Smooth muscle cell (in vitro differentiated cells): ENCODE measurements at regions not wholly inside any gene's neighbourhood (a gene's known extent, or its start where the extent isn't known, plus 50 kb on each side); places are given as distances from the start of the nearest gene placed in this dataset.

Experiments used
- DNase-seq: peaks from one replicate; lab custom pipeline; 2025; ENCODE audit not compliant: unreplicated experiment; lab: John Stamatoyannopoulos, UW
- H2AFZ ChIP-seq: fragments of 200-600 bp; sonication (generic); 2 replicates; pipeline ENCODE4 v1.6.0; 2016; ENCODE audit warnings: antibody characterized with exemption, low read depth, mild to moderate bottlenecking
- H3F3A ChIP-seq: fragments of 200-600 bp; sonication (generic); 2 replicates; pipeline ENCODE4 v1.6.0; 2017; ENCODE audit warnings: antibody characterized with exemption, low read depth
- H3K27ac ChIP-seq: fragments of 200-600 bp; sonication (generic); 2 replicates; pipeline ENCODE4 v1.5.1; 2016; ENCODE audit warnings: low read depth, mild to moderate bottlenecking
- H3K27me3 ChIP-seq: fragments of 200-600 bp; sonication (generic); 2 replicates; pipeline ENCODE4 v1.6.1; 2016; ENCODE audit warnings: low read depth, mild to moderate bottlenecking
- H3K36me3 ChIP-seq: fragments of 200-600 bp; sonication (generic); 2 replicates; pipeline ENCODE4 v1.5.1; 2016; ENCODE audit warnings: low read depth
- H3K4me1 ChIP-seq: fragments of 200-600 bp; sonication (generic); 2 replicates; pipeline ENCODE4 v1.5.1; 2016; ENCODE audit warnings: low read depth
- H3K4me2 ChIP-seq: fragments of 200-600 bp; sonication (generic); 2 replicates; pipeline ENCODE4 v1.6.0; 2016; ENCODE audit warnings: mild to moderate bottlenecking
- H3K4me3 ChIP-seq: fragments of 200-600 bp; sonication (generic); 2 replicates; pipeline ENCODE4 v1.5.1; 2016; ENCODE audit warnings: mild to moderate bottlenecking
- H3K79me2 ChIP-seq: fragments of 200-600 bp; sonication (generic); 2 replicates; pipeline ENCODE4 v1.6.0; 2016; ENCODE audit warnings: low read depth, mild to moderate bottlenecking
- H3K9ac ChIP-seq: fragments of 200-600 bp; sonication (generic); 2 replicates; pipeline ENCODE4 v1.6.0; 2016; ENCODE audit warnings: low read depth
- H3K9me3 ChIP-seq: fragments of 200-600 bp; sonication (generic); replicated peaks from 2 replicates; pipeline ENCODE4 v1.5.1; 2016; ENCODE audit warnings: low read depth
- H4K20me1 ChIP-seq: fragments of 200-600 bp; sonication (generic); 2 replicates; pipeline ENCODE4 v1.6.0; 2016; ENCODE audit warnings: low read depth
- WGBS: methylation state at CpG from one replicate; pipeline ENCODE4 v1.1.7; 2016; ENCODE audit warnings: low lambda C conversion rate; 5-methylcytosine and 5-hydroxymethylcytosine counted together
- TF ChIP-seq, protein P1 (sequence below): fragments of 200-600 bp; sonication (generic); IDR thresholded peaks from 2 replicates; pipeline ENCODE4 v1.5.1; 2017; ENCODE audit warnings: borderline replicate concordance, mild to moderate bottlenecking, antibody characterized with exemption; ENCODE audit not compliant: insufficient read depth, poor library complexity, severe bottlenecking

DNA sequence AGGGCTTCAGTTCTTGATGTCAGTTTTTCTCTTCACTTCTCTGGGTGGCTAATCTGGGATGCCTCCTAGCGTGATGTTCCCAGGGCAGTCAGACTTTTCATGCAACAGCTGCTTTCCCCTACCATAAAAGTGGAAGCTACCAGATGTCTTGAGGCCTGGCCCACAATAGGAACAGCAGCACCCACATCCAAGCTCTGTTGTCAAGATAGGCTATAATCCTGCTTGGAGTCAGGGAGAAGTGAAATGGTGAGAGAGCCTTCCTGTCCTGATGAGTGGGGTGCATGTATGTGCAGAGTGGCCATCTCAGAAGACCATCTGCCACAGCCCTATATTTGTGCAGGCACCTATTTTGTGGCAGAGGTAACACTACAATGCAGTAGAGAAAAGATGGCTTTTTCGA, 108.0 kb downstream of the HTR5A start:
- H3K9me3 ChIP-seq: no peaks in the 10 kb centered on the region
- H3K36me3 ChIP-seq: no peaks in the 10 kb centered on the region
- no peak overlapping the region for H3K4me3 ChIP-seq
- H3F3A ChIP-seq: no peaks in the 10 kb centered on the region
- H2AFZ ChIP-seq: no peak overlapping the region
- no peak overlapping the region for H3K4me2 ChIP-seq
- H3K4me1 ChIP-seq: no peaks in the 10 kb centered on the region
- H4K20me1 ChIP-seq: no peaks in the 10 kb centered on the region
- no peaks in the 10 kb centered on the region for H3K27me3 ChIP-seq
- H3K27ac ChIP-seq: no peak overlapping the region
- TF ChIP-seq, protein P1, sequence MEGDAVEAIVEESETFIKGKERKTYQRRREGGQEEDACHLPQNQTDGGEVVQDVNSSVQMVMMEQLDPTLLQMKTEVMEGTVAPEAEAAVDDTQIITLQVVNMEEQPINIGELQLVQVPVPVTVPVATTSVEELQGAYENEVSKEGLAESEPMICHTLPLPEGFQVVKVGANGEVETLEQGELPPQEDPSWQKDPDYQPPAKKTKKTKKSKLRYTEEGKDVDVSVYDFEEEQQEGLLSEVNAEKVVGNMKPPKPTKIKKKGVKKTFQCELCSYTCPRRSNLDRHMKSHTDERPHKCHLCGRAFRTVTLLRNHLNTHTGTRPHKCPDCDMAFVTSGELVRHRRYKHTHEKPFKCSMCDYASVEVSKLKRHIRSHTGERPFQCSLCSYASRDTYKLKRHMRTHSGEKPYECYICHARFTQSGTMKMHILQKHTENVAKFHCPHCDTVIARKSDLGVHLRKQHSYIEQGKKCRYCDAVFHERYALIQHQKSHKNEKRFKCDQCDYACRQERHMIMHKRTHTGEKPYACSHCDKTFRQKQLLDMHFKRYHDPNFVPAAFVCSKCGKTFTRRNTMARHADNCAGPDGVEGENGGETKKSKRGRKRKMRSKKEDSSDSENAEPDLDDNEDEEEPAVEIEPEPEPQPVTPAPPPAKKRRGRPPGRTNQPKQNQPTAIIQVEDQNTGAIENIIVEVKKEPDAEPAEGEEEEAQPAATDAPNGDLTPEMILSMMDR: no peak
- DNase-seq: no peak
- WGBS: 81% methylated on average over 2 of the region's 2 CpGs
- no peak overlapping the region for H3K9ac ChIP-seq
- H3K79me2 ChIP-seq: no peaks in the 10 kb centered on the region

DNA sequence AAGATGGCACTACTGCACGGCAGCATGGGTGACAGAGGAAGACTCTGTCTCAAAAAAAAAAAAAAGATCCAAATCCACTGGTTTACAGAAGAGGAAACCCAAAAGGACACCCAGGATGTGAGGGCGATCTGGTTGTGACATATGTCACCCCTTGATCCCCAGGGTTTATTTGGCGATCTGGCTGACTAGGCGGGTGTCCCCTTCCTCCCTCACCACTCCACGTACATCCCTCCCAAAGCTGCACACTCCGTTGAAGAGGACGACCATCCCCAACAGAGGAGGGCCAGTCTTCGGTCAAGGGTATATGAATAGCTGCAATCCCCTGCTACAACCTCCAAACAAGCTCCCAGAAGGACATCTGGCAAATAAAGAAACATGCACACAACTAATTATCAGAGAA, 111.6 kb downstream of the HTR5A start:
- TF ChIP-seq, protein P1: no peak
- WGBS: 84% methylated on average over 8 of the region's 8 CpGs
- Histone ChIP-seq H3K27me3 (no peaks in the 10 kb centered on the region), H2AFZ (no peak overlapping the region), H3K4me1 (no peaks in the 10 kb centered on the region), H3K36me3 (no peaks in the 10 kb centered on the region), H3K9me3 (peaks cover 10% of the 10 kb centered on the region), H4K20me1 (no peaks in the 10 kb centered on the region), H3K4me2 (no peak overlapping the region), H3K27ac (no peak overlapping the region), H3K79me2 (no peaks in the 10 kb centered on the region), H3F3A (no peaks in the 10 kb centered on the region), H3K9ac (no peak overlapping the region), H3K4me3 (no peak overlapping the region)
- DNase-seq: no peak

DNA sequence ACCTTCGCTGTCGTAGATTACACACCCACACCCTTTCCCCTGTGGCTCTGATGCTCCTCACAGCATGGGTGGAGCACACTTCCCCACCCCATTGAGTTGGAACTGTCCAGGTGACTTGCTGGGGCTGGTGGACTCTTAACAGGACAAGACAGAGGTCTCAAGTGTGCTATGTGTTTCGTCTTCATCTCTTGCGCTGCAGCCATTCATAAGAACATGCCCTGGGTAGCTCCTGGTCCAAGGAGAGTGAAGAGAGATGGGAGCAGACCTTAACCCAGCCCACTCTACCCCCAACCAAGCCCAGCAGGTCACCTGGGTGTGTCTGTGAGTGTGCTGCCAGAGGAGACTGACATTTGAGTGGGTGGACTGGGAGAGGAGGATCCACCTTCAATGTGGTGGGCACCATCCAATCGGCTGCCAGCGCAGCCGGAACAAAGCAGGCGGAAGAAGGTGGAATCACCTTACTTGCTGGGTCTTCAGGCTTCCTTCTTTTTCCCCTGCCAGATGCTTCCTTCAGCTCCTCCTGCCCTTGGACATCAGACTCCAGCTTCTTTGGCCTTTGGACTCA, 112.4 kb downstream of the HTR5A start:
- no peak overlapping the region for H3K4me3 ChIP-seq
- no peaks in the 10 kb centered on the region for H3K4me1 ChIP-seq
- DNase-seq: no peak
- H3K27ac ChIP-seq: no peak overlapping the region
- WGBS: 94% methylated on average over 8 of the region's 8 CpGs
- H3F3A ChIP-seq: no peaks in the 10 kb centered on the region
- no peaks in the 10 kb centered on the region for H3K36me3 ChIP-seq
- no peaks in the 10 kb centered on the region for H3K27me3 ChIP-seq
- no peak overlapping the region for H2AFZ ChIP-seq
- H3K9me3 ChIP-seq: peaks cover 10% of the 10 kb centered on the region
- H3K4me2 ChIP-seq: no peak overlapping the region
- H4K20me1 ChIP-seq: no peaks in the 10 kb centered on the region
- no peak overlapping the region for H3K9ac ChIP-seq
- H3K79me2 ChIP-seq: no peaks in the 10 kb centered on the region
- TF ChIP-seq, protein P1: no peak

DNA sequence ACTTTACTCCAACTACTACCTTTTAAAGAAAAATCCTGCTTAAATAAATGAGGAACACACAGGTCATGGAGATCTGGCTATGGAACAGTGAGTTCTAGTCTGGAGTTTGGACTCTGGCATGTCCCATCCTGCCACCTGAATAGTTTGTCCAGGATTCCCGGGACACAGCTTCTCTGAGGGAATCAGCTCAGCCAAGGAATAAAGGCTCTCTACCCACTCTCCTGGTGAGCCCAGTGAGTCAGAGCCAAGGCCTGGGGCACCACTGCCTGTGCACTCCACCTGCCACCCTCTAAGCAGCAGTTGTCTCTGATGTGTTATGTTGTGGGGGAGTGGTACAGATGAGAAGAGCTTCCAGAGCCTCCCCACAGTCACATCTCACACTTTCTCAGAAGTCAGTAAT, 113.5 kb downstream of the HTR5A start:
- H3K27ac ChIP-seq: no peak overlapping the region
- 90% methylated on average over 1 of the region's 1 CpG for WGBS

More for the DNA sequence above, 113.5 kb downstream of the HTR5A start:
- Histone ChIP-seq H3K4me1 (no peaks in the 10 kb centered on the region), H3K36me3 (no peaks in the 10 kb centered on the region), H2AFZ (no peak overlapping the region), H3K9me3 (peaks cover 10% of the 10 kb centered on the region), H3K27me3 (no peaks in the 10 kb centered on the region), H3F3A (peaks cover 3% of the 10 kb centered on the region), H3K9ac (no peak overlapping the region), H3K4me3 (no peak overlapping the region), H3K4me2 (no peak overlapping the region), H3K79me2 (no peaks in the 10 kb centered on the region), H4K20me1 (no peaks in the 10 kb centered on the region)
- no peak for DNase-seq
- TF ChIP-seq, protein P1: no peak
